T-helper 1 cell treated with Interleukin-12 subunit alpha and Interleukin-12 subunit beta and Interleukin-4 antibody, amounts not matched to agents 30 μg/mL and 1 μg/mL, for 36 hours (primary cell): ENCODE measurements at regions not wholly inside any gene's neighbourhood (a gene's known extent, or its start where the extent isn't known, plus 50 kb on each side); places are given as distances from the start of the nearest gene placed in this dataset.

Experiments used
- H3K27ac Mint-ChIP-seq: one replicate; pipeline ENCODE4 v1.8.0; 2021; ENCODE audit warnings: mild to moderate bottlenecking, mixed read lengths
- H3K27me3 Mint-ChIP-seq: one replicate; pipeline ENCODE4 v1.8.0; 2021; ENCODE audit warnings: low read depth, mixed read lengths
- H3K36me3 Mint-ChIP-seq: one replicate; pipeline ENCODE4 v1.8.0; 2021; ENCODE audit warnings: low read depth, mixed read lengths
- H3K4me1 Mint-ChIP-seq: one replicate; pipeline ENCODE4 v1.8.0; 2021; ENCODE audit warnings: low read depth, mixed read lengths
- H3K4me3 Mint-ChIP-seq: one replicate; pipeline ENCODE4 v1.8.0; 2021; ENCODE audit warnings: mild to moderate bottlenecking, moderate library complexity, mixed read lengths
- H3K9me3 Mint-ChIP-seq: one replicate; pipeline ENCODE4 v1.8.0; 2021; ENCODE audit warnings: mixed read lengths

DNA sequence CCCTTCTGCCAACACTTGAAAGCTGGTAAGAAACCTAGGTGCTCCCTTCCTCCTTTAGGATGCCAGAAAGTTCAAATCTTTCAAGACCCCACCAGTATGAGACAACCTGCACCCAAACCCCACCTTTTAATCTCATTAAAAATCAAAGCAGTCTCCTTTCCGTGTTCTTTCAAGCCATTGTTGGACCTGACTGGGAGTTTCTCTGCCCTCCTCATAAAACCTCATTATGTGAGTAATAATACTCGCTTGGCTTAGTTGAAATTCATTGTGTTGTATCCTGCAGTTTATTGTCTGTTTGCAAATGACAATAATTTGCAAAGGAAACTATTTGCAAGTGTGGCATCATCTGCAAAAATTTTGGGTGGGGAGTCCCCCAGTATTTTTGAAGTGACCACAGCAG, 133.2 kb upstream of the VEGFC start:
- Mint-ChIP-seq H3K9me3 (no peaks in the 10 kb centered on the region), H3K36me3 (no peaks in the 10 kb centered on the region), H3K27me3 (no peaks in the 10 kb centered on the region), H3K27ac (no peak overlapping the region), H3K4me1 (no peaks in the 10 kb centered on the region), H3K4me3 (no peak overlapping the region)

DNA sequence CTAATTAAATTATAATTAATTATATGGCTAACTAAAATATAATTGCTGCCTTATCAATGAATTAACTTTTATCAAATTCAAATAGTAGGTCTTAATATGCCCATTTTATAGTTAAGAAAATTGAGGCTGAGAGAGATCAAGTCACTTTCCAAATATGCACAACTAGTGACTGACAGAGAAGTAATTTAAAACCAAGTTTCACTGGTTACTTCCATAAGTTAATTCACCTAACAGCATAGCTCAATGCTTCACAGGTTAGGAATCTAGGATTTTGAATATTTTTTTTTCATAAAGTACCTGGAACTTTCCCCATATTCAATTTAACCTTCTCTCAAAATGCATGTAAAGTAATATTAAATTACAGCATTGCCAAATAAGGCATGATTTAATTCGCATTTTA, 134.4 kb upstream of the VEGFC start:
- no peak overlapping the region for H3K4me3 Mint-ChIP-seq
- H3K27me3 Mint-ChIP-seq = no peaks in the 10 kb centered on the region
- H3K27ac Mint-ChIP-seq = no peak overlapping the region
- no peaks in the 10 kb centered on the region for H3K9me3 Mint-ChIP-seq
- no peaks in the 10 kb centered on the region for H3K36me3 Mint-ChIP-seq
- H3K4me1 Mint-ChIP-seq = no peaks in the 10 kb centered on the region

DNA sequence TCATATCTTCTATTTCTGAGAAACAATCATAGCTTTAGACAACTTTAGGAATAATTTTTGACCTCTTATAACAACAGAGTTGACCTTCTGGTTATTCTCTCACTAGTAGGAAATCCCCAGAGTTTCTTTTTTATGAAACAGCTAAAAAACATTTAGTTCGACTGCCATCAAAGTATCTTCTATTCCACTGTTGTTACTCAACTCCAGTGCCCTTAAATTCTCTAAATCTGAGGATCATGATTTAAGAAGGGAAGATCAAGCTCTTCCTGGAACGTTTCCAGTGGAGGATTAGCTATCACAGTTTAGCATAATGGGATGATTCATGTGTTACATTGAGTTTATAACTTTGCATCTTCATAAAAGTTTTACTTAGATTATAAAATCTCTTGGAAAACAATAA, 134.9 kb upstream of the VEGFC start:
- Mint-ChIP-seq H3K36me3 (no peaks in the 10 kb centered on the region), H3K27ac (no peak overlapping the region), H3K9me3 (no peaks in the 10 kb centered on the region), H3K27me3 (no peaks in the 10 kb centered on the region), H3K4me3 (no peak overlapping the region), H3K4me1 (no peaks in the 10 kb centered on the region)

DNA sequence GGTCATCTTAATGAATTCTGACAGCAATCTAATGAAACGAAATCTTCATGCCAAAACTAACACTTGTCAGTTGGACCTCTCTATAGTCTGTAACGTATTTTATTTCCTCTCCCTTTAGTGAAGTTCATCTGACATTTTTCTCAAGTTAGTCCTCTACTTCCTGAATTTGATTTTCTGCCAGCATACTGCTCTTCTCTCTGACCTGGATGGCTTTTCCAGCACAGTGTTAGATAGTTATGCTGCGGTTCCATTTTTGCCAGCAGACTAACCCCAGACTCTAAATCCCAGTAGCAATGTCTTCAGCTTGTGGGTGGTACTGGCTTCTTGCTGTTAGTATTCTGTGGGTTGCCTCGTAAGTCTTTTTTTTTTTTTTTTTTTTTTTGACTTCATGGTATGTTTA, 146.7 kb upstream of the VEGFC start:
- Mint-ChIP-seq H3K27me3 (no peaks in the 10 kb centered on the region), H3K27ac (no peak overlapping the region), H3K36me3 (no peaks in the 10 kb centered on the region), H3K9me3 (peaks cover 8% of the 10 kb centered on the region), H3K4me1 (no peaks in the 10 kb centered on the region), H3K4me3 (no peak overlapping the region)

DNA sequence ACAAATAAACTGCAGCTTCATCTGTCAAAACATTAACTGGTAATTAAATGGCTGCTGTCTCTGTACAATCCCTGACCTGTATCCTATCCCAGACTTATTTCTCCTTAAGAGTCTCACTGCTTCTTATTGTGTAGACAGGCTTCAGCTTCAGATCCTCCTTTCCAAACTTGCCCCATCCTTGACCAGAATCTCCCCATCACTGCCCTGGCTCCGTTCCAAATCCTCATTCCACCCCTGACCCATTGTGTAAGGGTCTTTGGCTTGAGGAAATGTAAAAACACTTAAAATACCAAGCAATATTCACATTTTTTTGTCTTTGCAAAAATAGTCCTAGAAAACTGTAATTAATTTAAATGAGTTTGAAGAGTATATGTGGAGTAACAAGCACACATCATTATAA, 152.6 kb upstream of the VEGFC start:
- no peaks in the 10 kb centered on the region for H3K36me3 Mint-ChIP-seq
- H3K27me3 Mint-ChIP-seq = no peaks in the 10 kb centered on the region
- no peak overlapping the region for H3K4me3 Mint-ChIP-seq
- H3K4me1 Mint-ChIP-seq = no peaks in the 10 kb centered on the region
- no peaks in the 10 kb centered on the region for H3K9me3 Mint-ChIP-seq
- H3K27ac Mint-ChIP-seq = no peak overlapping the region

DNA sequence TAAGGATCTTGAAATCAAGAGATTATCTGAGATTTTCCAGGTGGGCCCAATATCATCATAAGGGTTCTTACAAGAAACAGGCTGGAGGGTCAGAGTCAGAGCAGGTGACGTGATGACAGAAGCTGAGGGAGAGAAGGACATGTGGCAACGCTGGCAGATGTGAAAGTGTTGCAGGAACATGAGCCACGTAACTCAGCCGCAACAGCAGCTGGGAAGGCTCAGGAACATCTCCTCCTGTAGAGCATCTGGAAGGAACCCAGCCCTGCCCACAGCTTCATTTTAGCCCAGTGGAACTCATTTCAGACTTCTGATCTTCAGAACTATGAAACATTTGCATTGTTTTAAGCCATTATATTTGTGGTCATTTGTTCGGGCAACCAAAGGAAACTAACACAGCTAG, 156.3 kb upstream of the VEGFC start:
- Mint-ChIP-seq H3K27ac (no peak overlapping the region), H3K4me3 (no peak overlapping the region), H3K4me1 (no peaks in the 10 kb centered on the region), H3K27me3 (no peaks in the 10 kb centered on the region), H3K9me3 (peaks cover 2% of the 10 kb centered on the region), H3K36me3 (no peaks in the 10 kb centered on the region)

DNA sequence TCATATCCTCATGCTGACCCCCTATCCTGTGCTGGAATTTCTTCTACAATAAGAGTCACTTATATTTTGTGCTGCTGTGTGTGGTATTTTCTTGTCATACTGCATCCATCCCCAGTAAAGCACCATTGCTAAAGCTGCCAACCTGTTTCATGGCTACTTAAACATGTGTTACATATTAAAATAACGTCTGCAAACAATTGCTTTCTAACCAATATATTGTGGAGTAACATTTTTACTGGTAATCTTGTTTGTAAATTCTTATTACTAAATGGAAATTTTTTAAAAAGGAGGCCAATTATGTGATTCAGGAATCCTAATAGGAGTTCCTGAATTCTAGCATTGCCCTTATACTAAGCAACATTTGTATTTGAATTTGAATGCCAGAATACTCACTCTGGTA, 160.3 kb upstream of the VEGFC start:
- H3K27ac Mint-ChIP-seq = no peak overlapping the region
- H3K4me1 Mint-ChIP-seq = no peaks in the 10 kb centered on the region
- H3K27me3 Mint-ChIP-seq = no peaks in the 10 kb centered on the region
- H3K9me3 Mint-ChIP-seq = peaks cover 15% of the 10 kb centered on the region
- no peaks in the 10 kb centered on the region for H3K36me3 Mint-ChIP-seq
- no peak overlapping the region for H3K4me3 Mint-ChIP-seq

DNA sequence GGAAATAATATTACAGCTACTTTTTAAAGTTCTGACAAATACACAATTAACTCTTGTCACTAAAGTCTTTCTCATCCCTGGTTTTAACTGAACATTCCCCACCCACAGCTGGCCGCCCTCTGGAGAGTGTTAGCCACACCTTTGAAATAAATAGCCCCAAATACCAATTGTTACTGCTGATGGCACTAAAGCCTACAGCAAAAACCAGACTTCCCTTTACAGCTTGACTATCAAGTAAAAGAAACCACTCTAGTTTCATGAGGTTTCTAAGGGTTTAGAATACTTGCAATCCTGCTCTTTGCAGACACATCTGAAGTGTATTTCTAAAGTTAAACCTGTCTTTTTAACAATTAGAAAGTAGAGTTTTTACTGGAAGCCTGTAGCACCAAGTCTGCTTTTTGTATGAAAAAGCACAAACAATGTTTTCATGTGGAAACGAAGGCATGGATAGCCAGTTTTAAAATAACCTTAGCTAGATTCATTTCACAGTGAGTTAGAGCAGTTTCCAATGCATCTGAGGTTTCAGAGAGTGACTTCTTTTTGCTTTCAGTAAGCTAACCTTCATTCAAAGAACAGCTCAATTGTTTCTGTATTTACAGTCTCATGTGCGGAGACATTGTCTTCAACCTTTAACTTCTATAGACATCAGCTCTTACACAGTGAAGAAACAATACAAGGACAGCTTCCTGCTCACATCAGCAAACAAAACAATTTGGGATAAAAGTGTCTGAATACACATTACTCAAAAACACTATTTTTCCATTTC, 164.8 kb upstream of the VEGFC start:
- H3K27me3 Mint-ChIP-seq = no peaks in the 10 kb centered on the region
- H3K4me1 Mint-ChIP-seq = no peaks in the 10 kb centered on the region
- no peak overlapping the region for H3K4me3 Mint-ChIP-seq
- H3K27ac Mint-ChIP-seq = no peak overlapping the region
- peaks cover 15% of the 10 kb centered on the region for H3K9me3 Mint-ChIP-seq
- no peaks in the 10 kb centered on the region for H3K36me3 Mint-ChIP-seq

DNA sequence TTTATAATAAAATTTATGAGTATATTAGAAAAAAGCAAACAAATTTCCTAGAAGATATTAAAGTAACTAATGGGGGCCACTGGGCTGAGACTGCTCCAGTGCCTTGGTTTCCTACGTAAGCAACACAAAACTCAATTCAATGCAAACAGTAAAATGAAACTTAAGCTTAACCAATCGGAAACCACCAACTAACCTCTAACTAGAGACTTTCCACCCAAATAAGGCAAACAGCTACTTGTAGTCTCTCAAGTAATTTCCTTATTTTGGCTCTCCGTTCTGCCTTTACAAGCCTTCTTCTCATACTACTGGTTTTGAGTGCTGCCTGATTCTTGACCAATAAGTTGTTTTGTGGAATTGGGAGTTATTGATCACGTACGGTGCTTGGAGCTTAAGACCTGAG, 167.3 kb upstream of the VEGFC start:
- H3K27me3 Mint-ChIP-seq = no peaks in the 10 kb centered on the region
- H3K9me3 Mint-ChIP-seq = peaks cover 6% of the 10 kb centered on the region
- no peak overlapping the region for H3K27ac Mint-ChIP-seq
- H3K36me3 Mint-ChIP-seq = no peaks in the 10 kb centered on the region
- H3K4me1 Mint-ChIP-seq = no peaks in the 10 kb centered on the region
- no peak overlapping the region for H3K4me3 Mint-ChIP-seq

DNA sequence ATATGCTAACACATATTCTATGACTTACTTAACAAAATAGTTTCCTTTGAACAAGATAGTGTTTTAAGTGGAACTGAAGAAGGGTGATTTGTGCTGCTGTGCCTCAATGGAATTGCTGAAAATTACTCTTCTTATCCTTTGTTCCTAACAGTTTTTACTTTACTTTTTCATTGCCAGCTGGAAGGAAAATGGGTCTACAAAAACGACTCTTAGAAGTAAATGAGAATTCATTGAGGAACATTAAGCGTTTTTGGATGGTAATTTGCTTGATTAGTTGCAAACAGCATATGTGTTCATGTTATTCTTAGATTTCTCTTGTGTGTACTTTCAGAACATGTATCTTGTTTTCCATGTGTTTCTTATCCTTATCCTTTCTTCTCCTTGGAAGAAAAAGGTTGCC, 170.4 kb upstream of the VEGFC start:
- Mint-ChIP-seq H3K27ac (no peak overlapping the region), H3K4me1 (no peaks in the 10 kb centered on the region), H3K27me3 (no peaks in the 10 kb centered on the region), H3K36me3 (no peaks in the 10 kb centered on the region), H3K4me3 (no peak overlapping the region), H3K9me3 (no peaks in the 10 kb centered on the region)

DNA sequence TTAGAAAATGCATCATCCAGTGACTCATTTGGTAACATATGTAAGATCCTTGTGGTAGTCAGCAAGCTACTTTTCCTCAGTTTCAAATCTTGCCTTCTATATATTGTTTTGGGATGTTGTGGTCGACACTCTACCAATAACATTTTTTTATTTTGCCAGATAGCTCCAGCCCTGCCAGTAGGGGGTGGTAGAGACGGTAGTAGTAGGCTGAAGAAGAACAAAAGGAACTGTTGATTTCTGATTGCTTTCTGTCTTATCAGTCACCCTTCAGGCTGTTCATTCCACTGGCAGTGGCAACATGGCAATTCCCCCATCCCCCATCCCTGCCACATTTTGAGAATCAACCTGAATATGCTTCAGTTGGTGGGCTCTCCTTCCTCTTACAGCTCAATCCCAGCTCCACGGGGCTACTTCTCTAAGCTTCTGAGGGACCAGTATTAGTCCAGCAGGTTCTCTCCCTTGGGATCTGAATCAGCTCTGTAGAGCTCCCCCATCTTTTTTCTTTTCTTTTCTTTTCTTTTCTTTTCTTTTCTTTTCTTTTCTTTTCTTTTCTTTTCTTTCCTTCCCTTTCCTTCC, 171.5 kb upstream of the VEGFC start:
- Mint-ChIP-seq H3K36me3 (no peaks in the 10 kb centered on the region), H3K27me3 (no peaks in the 10 kb centered on the region), H3K27ac (no peak overlapping the region), H3K4me3 (no peak overlapping the region), H3K9me3 (no peaks in the 10 kb centered on the region), H3K4me1 (no peaks in the 10 kb centered on the region)

DNA sequence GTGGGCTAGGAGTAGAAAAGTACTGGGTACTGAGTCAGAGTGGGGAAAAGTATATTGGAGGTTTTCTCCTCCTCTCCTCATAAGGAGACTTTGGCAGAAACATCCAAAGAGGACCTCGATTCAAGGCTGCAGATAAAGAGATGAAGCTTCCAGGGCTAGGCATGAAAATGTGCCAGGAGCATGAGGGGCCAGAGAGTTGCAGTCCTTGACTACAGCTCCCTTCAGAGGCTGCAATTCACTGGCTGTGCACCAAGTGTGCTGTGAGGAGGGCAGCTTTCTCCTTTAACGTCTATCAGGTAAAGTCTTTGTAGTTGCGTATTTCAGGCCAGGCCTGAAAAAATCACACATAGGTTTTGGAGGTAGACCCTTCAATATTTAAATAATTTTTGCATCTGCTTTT, 174.9 kb upstream of the VEGFC start:
- Mint-ChIP-seq H3K36me3 (no peaks in the 10 kb centered on the region), H3K27ac (no peak overlapping the region), H3K4me1 (no peaks in the 10 kb centered on the region), H3K4me3 (no peak overlapping the region), H3K9me3 (no peaks in the 10 kb centered on the region), H3K27me3 (no peaks in the 10 kb centered on the region)

DNA sequence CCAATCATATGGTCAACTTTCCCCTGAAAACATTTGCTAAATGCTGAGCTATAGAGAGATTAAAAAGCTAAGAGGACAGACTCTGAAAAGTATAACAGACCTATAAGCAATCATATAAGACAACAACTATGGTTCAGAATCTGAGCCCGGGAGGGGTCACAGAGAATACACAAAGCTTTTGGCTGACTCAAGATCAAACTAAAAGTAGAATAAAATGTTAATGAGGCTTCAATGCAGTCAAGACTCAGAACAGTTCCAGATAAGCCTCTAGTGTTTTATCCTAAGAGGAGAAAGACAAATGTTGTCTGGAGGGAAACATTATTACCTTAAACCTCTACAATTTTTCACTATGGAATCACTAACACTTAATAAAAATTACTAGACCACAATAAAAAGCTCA, 175.4 kb upstream of the VEGFC start:
- Mint-ChIP-seq H3K4me3 (no peak overlapping the region), H3K27me3 (no peaks in the 10 kb centered on the region), H3K36me3 (no peaks in the 10 kb centered on the region), H3K9me3 (no peaks in the 10 kb centered on the region), H3K4me1 (no peaks in the 10 kb centered on the region), H3K27ac (no peak overlapping the region)

DNA sequence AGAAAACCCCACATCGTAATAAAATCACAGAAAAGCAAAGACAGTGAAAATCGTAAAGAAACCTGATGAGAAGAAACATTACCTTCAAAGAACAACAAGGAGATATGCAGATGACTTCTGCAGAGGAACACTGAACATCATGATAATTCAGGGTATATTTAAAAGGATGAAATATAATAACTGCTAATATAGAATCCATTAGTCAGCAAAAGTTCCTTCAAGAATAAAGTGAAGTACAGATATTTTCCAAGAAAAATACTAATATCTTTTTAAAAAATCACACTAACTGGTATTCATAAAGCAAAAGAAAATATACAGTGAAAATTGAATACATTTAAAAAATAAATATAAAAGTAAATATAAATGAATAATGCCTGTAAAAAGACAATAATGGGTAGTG, 176.3 kb upstream of the VEGFC start:
- no peaks in the 10 kb centered on the region for H3K4me1 Mint-ChIP-seq
- H3K4me3 Mint-ChIP-seq = no peak overlapping the region
- no peaks in the 10 kb centered on the region for H3K27me3 Mint-ChIP-seq
- no peaks in the 10 kb centered on the region for H3K36me3 Mint-ChIP-seq
- no peak overlapping the region for H3K27ac Mint-ChIP-seq
- no peaks in the 10 kb centered on the region for H3K9me3 Mint-ChIP-seq

DNA sequence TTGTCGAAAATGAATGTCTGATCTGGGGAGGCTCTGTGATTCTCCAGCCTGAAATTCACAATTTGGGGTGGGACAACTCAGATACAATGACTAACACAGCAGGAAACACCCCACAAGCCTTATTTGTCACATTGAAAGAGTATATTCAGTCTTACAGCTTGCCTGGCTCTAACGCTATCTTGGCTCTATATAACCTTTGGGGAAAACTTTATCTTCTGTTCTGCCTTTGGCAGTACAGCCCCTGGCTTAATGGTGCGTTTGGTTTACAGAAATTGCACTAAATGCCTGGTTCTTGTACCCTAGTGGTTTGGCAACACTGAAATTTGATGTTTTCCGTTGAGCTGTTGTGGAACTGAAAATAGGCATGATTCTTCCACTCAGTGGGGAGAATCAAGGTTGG, 178.1 kb upstream of the VEGFC start:
- no peak overlapping the region for H3K4me3 Mint-ChIP-seq
- H3K27me3 Mint-ChIP-seq = no peaks in the 10 kb centered on the region

More for the DNA sequence above, 178.1 kb upstream of the VEGFC start:
- no peaks in the 10 kb centered on the region for H3K9me3 Mint-ChIP-seq
- H3K4me1 Mint-ChIP-seq = no peaks in the 10 kb centered on the region
- no peaks in the 10 kb centered on the region for H3K36me3 Mint-ChIP-seq
- no peak overlapping the region for H3K27ac Mint-ChIP-seq
